ENCODE measurements at regions not wholly inside any gene's neighbourhood (a gene's known extent, or its start where the extent isn't known, plus 50 kb on each side); places are given as distances from the start of the nearest gene placed in this dataset.

GRCh38 chr3:81872566-81872965, 111.1 kb upstream of the GBE1 start:
- TF ChIP-seq CTCF (IDR thresholded peaks at IDR 0.05) (no peak), POLR2A (IDR thresholded peaks at IDR 0.05) (no peak)

Data from heart left ventricle (tissue), 13 donors.